Astrocyte (in vitro differentiated cells and primary cell): ENCODE measurements at regions not wholly inside any gene's neighbourhood (a gene's known extent, or its start where the extent isn't known, plus 50 kb on each side); places are given as distances from the start of the nearest gene placed in this dataset.

Experiments
- CTCF ChIP-seq: IDR thresholded peaks from 2 replicates; pipeline ENCODE4 v1.5.1; 2011; ENCODE audit warnings: low read depth, mild to moderate bottlenecking, inconsistent platforms, low read length, moderate library complexity; ENCODE audit not compliant: insufficient read depth
- EZH2 ChIP-seq: IDR thresholded peaks from 2 replicates; pipeline ENCODE4 v1.6.1; 2012; ENCODE audit warnings: mild to moderate bottlenecking, low read length, inconsistent platforms; ENCODE audit not compliant: insufficient read depth

- no peak for TF ChIP-seq CTCF
- no peak for TF ChIP-seq EZH2
Observed at GRCh38 chr10:128440513-128441160, 314.4 kb upstream of the MKI67 start.
